SK-N-SH treated with all-trans-retinoic acid at 6 μM for 48 hours (cell line): ENCODE measurements at regions not wholly inside any gene's neighbourhood (a gene's known extent, or its start where the extent isn't known, plus 50 kb on each side); places are given as distances from the start of the nearest gene placed in this dataset.

Experiments used
- ATAC-seq: fragments of 200-7000 bp; cut with Tn5 transposase; 3 replicates; pipeline ENCODE4 v1.9.1; 2020; ENCODE audit warnings: mild to moderate bottlenecking, moderate library complexity
- ARNTL ChIP-seq: fragments of 450-650 bp; formaldehyde crosslinking; IDR thresholded peaks from 2 replicates; pipeline ENCODE4 v1.5.0; 2020; ENCODE audit warnings: low read depth, mild to moderate bottlenecking, moderate library complexity, borderline replicate concordance
- BACH2 ChIP-seq: fragments of 250-450 bp; sonication (Bioruptor Pico); IDR thresholded peaks from 2 replicates; pipeline ENCODE4 v1.9.0; 2021; ENCODE audit warnings: mild to moderate bottlenecking, borderline replicate concordance
- CSDC2 ChIP-seq: fragments of 250-450 bp; sonication (Bioruptor Pico); IDR thresholded peaks from 2 replicates; pipeline ENCODE4 v1.5.0; 2020; ENCODE audit warnings: mild to moderate bottlenecking, moderate library complexity
- ESRRG ChIP-seq: fragments of 250-450 bp; sonication (Bioruptor Pico); IDR thresholded peaks from 2 replicates; pipeline ENCODE4 v1.6.1; 2021; ENCODE audit warnings: mild to moderate bottlenecking
- GLIS3 ChIP-seq: fragments of 250-450 bp; sonication (Bioruptor Pico); IDR thresholded peaks from 2 replicates; pipeline ENCODE4 v1.5.0; 2020; ENCODE audit warnings: mild to moderate bottlenecking, moderate library complexity
- ISL1 ChIP-seq: fragments of 250-450 bp; sonication (Bioruptor Pico); IDR thresholded peaks from 2 replicates; pipeline ENCODE4 v2.1.2; 2022; ENCODE audit warnings: mild to moderate bottlenecking, moderate library complexity
- OSR1 ChIP-seq: fragments of 250-450 bp; sonication (Bioruptor Pico); IDR thresholded peaks from 2 replicates; pipeline ENCODE4 v1.8.0; 2022; ENCODE audit warnings: moderate library complexity, mild to moderate bottlenecking, inconsistent platforms
- PATZ1 ChIP-seq: fragments of 250-450 bp; sonication (Bioruptor Pico); IDR thresholded peaks from 2 replicates; pipeline ENCODE4 v1.8.0; 2020; ENCODE audit warnings: mild to moderate bottlenecking, moderate library complexity, borderline replicate concordance
- POU6F1 ChIP-seq: fragments of 250-450 bp; sonication (Bioruptor Pico); IDR thresholded peaks from 2 replicates; pipeline ENCODE4 v1.8.0; 2021; ENCODE audit warnings: low read depth, mild to moderate bottlenecking, moderate library complexity, borderline replicate concordance
- PPARA ChIP-seq: fragments of 250-450 bp; sonication (Bioruptor Pico); IDR thresholded peaks from 2 replicates; pipeline ENCODE4 v1.5.0; 2020; ENCODE audit warnings: mild to moderate bottlenecking, borderline replicate concordance
- RARB ChIP-seq: fragments of 250-450 bp; sonication (Bioruptor Pico); IDR thresholded peaks from 2 replicates; pipeline ENCODE4 v1.8.0; 2021; ENCODE audit warnings: mild to moderate bottlenecking, moderate library complexity
- SNAI2 ChIP-seq: fragments of 250-450 bp; sonication (Bioruptor Pico); IDR thresholded peaks from 2 replicates; pipeline ENCODE4 v1.5.0; 2020; ENCODE audit warnings: mild to moderate bottlenecking, moderate library complexity
- TCF4 ChIP-seq: fragments of 250-450 bp; sonication (Bioruptor Pico); IDR thresholded peaks from 2 replicates; pipeline ENCODE4 v1.8.0; 2021; ENCODE audit warnings: mild to moderate bottlenecking, moderate library complexity, borderline replicate concordance
- TOX ChIP-seq: fragments of 250-450 bp; sonication (Bioruptor Pico); IDR thresholded peaks from 2 replicates; pipeline ENCODE4 v1.8.0; 2021; ENCODE audit warnings: mild to moderate bottlenecking, moderate library complexity, borderline replicate concordance
- TSHZ2 ChIP-seq: fragments of 250-450 bp; sonication (Bioruptor Pico); IDR thresholded peaks from 2 replicates; pipeline ENCODE4 v1.5.0; 2020; ENCODE audit warnings: mild to moderate bottlenecking, moderate library complexity
- ZC3H10 ChIP-seq: fragments of 250-450 bp; sonication (Bioruptor Pico); IDR thresholded peaks from 2 replicates; pipeline ENCODE4 v1.5.1; 2021; ENCODE audit warnings: mild to moderate bottlenecking, moderate library complexity
- ZFP3 ChIP-seq: fragments of 250-450 bp; sonication (Bioruptor Pico); IDR thresholded peaks from 2 replicates; pipeline ENCODE4 v1.5.0; 2020; ENCODE audit warnings: mild to moderate bottlenecking, moderate library complexity
- ZFP30 ChIP-seq: fragments of 450-650 bp; formaldehyde crosslinking; IDR thresholded peaks from 2 replicates; pipeline ENCODE4 v1.5.0; 2022; ENCODE audit warnings: mild to moderate bottlenecking, moderate library complexity
- ZNF70 ChIP-seq: fragments of 450-650 bp; formaldehyde crosslinking; IDR thresholded peaks from 2 replicates; pipeline ENCODE4 v1.5.0; 2020; ENCODE audit warnings: mild to moderate bottlenecking, moderate library complexity
- ZNF8 ChIP-seq: fragments of 450-650 bp; formaldehyde crosslinking; IDR thresholded peaks from 2 replicates; pipeline ENCODE4 v1.5.0; 2020; ENCODE audit warnings: mild to moderate bottlenecking, moderate library complexity
- TF ChIP-seq, protein P1 (sequence below): fragments of 250-450 bp; sonication (Bioruptor Pico); IDR thresholded peaks from 2 replicates; pipeline ENCODE4 v1.5.1; 2021; ENCODE audit warnings: mild to moderate bottlenecking, moderate library complexity
- TF ChIP-seq, protein P2 (sequence below): fragments of 250-450 bp; sonication (Bioruptor Pico); IDR thresholded peaks from 2 replicates; pipeline ENCODE4 v1.5.1; 2020; ENCODE audit warnings: low read depth, mild to moderate bottlenecking, moderate library complexity

GRCh38 chr1:112253366-112253765 is 142.6 kb upstream of the CTTNBP2NL start:
- no peak for TF ChIP-seq RARB (CRISPR knock-in tag)
- no peak for TF ChIP-seq GLIS3 (CRISPR knock-in tag)
- no peak for TF ChIP-seq ZNF70 (CRISPR knock-in tag)
- TF ChIP-seq PPARA (CRISPR knock-in tag) = no peak
- TF ChIP-seq, protein P1, sequence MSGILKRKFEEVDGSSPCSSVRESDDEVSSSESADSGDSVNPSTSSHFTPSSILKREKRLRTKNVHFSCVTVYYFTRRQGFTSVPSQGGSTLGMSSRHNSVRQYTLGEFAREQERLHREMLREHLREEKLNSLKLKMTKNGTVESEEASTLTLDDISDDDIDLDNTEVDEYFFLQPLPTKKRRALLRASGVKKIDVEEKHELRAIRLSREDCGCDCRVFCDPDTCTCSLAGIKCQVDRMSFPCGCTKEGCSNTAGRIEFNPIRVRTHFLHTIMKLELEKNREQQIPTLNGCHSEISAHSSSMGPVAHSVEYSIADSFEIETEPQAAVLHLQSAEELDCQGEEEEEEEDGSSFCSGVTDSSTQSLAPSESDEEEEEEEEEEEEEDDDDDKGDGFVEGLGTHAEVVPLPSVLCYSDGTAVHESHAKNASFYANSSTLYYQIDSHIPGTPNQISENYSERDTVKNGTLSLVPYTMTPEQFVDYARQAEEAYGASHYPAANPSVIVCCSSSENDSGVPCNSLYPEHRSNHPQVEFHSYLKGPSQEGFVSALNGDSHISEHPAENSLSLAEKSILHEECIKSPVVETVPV (CRISPR knock-in tag) = no peak
- no peak for TF ChIP-seq ZFP30
- no peak for TF ChIP-seq ISL1 (CRISPR knock-in tag)
- no peak for TF ChIP-seq ZFP3 (CRISPR knock-in tag)
- TF ChIP-seq CSDC2 (CRISPR knock-in tag) = no peak
- TF ChIP-seq POU6F1 (CRISPR knock-in tag) = no peak
- no peak for TF ChIP-seq TOX
- TF ChIP-seq ZNF8 = no peak
- TF ChIP-seq OSR1 = no peak
- TF ChIP-seq SNAI2 (CRISPR knock-in tag) = no peak
- TF ChIP-seq, protein P2, sequence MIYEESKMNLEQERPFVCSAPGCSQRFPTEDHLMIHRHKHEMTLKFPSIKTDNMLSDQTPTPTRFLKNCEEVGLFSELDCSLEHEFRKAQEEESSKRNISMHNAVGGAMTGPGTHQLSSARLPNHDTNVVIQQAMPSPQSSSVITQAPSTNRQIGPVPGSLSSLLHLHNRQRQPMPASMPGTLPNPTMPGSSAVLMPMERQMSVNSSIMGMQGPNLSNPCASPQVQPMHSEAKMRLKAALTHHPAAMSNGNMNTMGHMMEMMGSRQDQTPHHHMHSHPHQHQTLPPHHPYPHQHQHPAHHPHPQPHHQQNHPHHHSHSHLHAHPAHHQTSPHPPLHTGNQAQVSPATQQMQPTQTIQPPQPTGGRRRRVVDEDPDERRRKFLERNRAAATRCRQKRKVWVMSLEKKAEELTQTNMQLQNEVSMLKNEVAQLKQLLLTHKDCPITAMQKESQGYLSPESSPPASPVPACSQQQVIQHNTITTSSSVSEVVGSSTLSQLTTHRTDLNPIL (CRISPR knock-in tag) = no peak
- ATAC-seq = no peak

- ATAC-seq = no peak
- TF ChIP-seq TSHZ2 (no peak), ZFP30 (no peak), GLIS3 (CRISPR knock-in tag) (no peak), CSDC2 (CRISPR knock-in tag) (no peak), ZNF70 (CRISPR knock-in tag) (no peak), ARNTL (CRISPR knock-in tag) (no peak), ZNF8 (no peak), ZFP3 (CRISPR knock-in tag) (no peak), ISL1 (CRISPR knock-in tag) (no peak), RARB (CRISPR knock-in tag) (no peak), ZC3H10 (CRISPR knock-in tag) (no peak)
Measured at GRCh38 chr1:112255080-112255479, 140.9 kb upstream of the CTTNBP2NL start.

- ATAC-seq = no peak
- no peak for TF ChIP-seq PPARA (CRISPR knock-in tag)
- no peak for TF ChIP-seq GLIS3 (CRISPR knock-in tag)
- no peak for TF ChIP-seq TCF4 (CRISPR knock-in tag)
- no peak for TF ChIP-seq ZNF70 (CRISPR knock-in tag)
- TF ChIP-seq ZFP3 (CRISPR knock-in tag) = no peak
- no peak for TF ChIP-seq ESRRG (CRISPR knock-in tag)
- TF ChIP-seq ZC3H10 (CRISPR knock-in tag) = no peak
- no peak for TF ChIP-seq BACH2 (CRISPR knock-in tag)
- no peak for TF ChIP-seq RARB (CRISPR knock-in tag)
- TF ChIP-seq ZNF8 = no peak
- no peak for TF ChIP-seq ZFP30
- no peak for TF ChIP-seq TOX
- TF ChIP-seq PATZ1 = no peak
- TF ChIP-seq, protein P2 (CRISPR knock-in tag) = no peak
Measured at GRCh38 chr1:112256411-112256810, 139.6 kb upstream of the CTTNBP2NL start.
